ENCODE measurements at regions not wholly inside any gene's neighbourhood (a gene's known extent, or its start where the extent isn't known, plus 50 kb on each side); places are given as distances from the start of the nearest gene placed in this dataset.
A peak's percentile ranks its signal among the peaks of the same experiment; 100 is the strongest.

- DNase-seq = no peak
Measured at GRCh38 chr18:27750923-27751322, 426.0 kb downstream of the CDH2 start.

DNA sequence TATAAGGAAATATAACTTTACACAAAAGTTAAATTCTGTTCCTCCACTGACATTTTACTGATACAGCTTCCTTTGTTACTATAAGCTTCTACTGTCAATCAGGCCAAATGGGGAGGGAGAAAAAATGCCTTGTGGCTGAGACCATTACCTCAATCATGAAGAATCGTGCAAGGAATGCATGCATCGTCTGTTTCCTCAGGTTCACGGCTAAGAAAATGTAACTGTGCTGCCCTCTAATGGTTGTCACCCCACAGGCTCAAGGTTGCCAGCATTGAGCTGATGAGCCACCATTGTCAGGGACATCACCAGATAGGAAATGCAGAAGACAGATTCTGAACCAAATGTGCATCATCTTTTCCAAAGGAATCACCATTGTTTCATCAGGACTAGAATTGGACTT, 426.9 kb downstream of the CDH2 start:
- DNase-seq = no peak

- no peak for DNase-seq
Measured at GRCh38 chr18:27749194-27749593, 427.7 kb downstream of the CDH2 start.

DNA sequence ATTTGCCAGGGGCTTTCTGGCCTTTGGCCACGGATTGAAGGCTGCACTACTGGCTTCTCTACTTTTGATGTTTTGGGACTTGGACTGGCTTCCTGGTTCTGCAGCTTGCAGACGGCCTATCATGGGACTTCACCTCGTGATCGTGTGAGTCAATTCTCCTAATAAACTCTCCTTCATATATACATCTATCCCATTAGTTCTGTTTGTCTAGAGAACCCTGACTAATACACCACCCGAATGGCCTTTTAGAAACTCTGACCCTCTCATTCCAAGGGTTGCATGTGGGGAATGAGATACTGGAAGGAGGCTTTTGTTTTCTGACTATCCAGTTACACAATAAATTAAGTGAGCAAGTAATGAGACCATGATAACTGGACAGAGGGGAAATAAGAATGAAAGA, 430.7 kb downstream of the CDH2 start:
- DNase-seq = no peak

- no peak for DNase-seq
Measured at GRCh38 chr18:27735117-27735516, 441.8 kb downstream of the CDH2 start.

GRCh38 chr18:27731211-27731610, 445.7 kb downstream of the CDH2 start:
- DNase-seq = no peak

DNA sequence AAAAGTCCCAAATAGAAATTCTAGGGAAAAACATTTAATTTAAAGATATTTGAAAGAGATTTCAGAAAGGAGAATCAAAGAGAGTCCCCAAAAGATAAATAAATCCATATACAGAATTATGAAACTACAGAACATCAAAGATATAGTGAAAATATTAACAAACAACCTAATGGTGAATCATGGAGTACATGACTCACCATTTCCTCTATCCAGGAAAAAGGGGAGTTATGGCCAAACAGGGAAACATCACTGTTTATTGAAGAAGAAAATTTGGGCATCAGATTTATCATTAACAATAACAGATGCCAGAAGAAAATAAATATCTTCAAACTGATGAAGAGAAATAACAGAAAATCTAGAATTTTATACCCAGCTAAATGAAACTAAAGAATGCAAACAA, 448.3 kb downstream of the CDH2 start:
- no peak for DNase-seq

- no peak for DNase-seq
Measured at GRCh38 chr18:27724362-27724761, 452.6 kb downstream of the CDH2 start.

DNA sequence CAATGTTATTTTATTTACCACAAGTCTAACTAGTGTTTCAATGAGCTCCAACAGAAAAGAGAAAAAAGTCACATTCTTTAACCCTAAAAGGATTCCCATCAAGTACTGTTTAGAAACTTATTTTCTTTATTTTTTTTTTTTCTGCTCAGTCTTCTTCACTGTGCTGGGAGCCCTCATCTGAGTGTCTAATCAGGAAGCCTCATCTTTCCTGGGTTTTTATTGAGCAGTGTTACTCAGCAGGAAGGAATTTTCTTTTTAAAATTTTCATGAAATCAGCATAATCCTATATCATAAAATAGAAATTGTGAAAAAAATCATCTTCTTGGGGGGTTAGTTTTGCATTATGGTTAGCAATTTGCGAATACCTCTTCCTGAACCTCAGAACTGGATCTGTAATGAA, 453.8 kb downstream of the CDH2 start:
- no peak for DNase-seq

GRCh38 chr18:27719680-27720079, 457.2 kb downstream of the CDH2 start:
- DNase-seq = no peak

DNA sequence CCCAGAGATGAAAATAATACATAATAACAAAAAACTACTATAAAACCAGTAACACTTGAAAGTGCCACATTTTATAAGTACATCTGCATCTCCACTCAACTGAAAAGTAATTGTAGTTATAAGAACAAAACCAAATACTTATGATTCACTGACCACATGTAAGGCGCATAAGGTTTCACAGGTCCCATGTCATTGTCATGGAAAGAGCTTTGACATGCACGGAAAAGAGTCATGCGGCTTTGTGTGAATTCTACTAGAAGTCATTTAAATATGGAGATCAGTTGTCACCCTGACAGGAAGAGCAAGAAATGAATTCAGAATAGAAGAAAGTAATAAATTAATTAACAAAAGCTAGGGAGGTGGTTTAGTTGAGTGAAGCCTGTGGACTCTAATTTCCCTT, 459.1 kb downstream of the CDH2 start:
- DNase-seq = no peak

DNA sequence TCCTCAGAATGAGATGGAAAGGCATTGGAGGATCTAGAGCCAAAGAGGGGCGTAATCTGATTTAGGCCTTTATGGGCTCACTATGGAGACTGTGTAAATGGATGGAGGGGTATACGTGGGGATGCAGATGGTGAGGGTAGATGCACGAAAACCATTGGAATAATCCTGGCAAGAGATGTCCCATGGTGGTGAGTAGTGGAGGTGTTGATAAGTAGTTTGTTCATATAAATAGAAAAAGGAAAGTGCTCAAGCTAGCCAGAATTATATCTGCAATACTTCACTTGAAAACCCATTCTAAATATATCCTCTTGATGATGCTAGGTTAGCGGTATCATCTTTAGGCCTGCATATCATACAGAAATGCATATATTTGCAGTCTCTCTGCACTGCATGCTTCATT, 459.7 kb downstream of the CDH2 start:
- no peak for DNase-seq

DNA sequence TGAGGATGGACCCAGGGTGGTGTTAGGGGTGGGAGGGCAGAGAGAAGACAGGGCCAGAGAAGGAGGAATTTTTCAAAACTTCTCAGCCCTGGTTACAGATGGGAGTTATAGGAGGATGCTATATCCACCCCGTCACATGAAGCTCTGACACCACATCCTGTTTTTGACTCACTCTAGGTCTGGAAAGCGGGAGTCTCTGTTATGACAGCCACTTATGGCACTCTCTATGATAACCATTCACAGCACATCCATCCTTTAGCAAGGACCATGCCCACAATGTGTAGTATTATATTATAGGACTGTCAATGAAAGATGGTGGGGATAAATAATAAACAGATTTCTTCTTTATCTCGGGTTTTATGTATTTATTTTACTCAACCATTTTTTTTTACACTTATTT, 461.2 kb downstream of the CDH2 start:
- no peak for DNase-seq

- no peak for DNase-seq
Measured at GRCh38 chr18:27713738-27714095, 463.2 kb downstream of the CDH2 start.

DNA sequence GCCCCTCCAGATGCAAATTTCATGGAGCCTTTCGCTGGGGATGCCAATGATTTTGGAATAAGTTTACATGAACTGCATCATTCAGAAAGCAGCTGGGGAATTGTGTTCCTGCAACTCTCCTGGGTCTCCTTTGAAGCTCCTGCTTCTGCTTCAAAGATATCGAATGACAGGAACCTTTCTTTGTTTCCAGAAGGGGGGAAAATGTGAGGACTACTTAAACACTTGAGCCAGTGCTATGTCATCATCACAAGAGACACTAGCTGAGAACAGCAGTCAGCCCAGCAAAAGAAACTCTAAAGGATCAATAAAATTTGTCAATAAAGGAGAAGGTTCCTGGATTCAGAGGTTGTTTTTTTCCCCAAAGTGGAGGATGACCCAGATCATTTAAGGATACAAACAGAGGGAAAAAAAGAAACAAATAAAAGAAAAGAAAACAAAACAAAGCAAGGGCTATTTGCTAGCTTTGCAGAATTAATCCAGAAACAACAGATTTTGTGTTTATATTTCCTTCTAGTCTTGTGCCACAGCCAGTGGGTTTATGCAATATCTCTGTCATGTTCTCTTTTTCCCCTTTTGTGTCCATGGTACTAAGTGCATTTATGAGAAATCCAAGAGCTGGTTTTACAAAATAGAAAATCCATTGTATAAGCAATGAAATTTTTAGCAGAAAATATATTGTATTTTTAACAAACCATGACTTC, 463.7 kb downstream of the CDH2 start:
- peak; percentile 23 for DNase-seq

- peak; percentile 17 for DNase-seq
Measured at GRCh38 chr18:27712066-27712465, 464.9 kb downstream of the CDH2 start.

GRCh38 chr18:27711382-27711781, 465.5 kb downstream of the CDH2 start:
- DNase-seq = no peak

DNA sequence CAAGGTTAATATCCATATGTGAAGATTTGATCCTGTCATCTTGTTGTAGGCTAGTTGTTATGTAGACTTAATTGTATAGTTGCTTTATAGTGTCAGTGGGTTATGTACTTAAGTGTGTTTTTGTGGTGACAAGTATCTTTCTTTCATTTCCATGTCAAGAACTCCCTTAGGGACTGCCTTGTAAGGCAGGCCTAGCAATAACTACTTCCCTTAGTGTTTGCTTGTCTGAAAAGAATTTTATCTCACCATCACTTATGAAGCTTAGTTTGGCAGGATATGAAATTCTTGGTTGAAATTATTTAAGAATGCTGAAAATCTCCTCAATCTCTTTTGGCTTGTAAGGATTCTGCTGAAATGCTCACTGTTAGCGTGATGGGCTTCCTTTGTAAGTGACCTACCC, 467.6 kb downstream of the CDH2 start:
- no peak for DNase-seq

- DNase-seq = no peak
Measured at GRCh38 chr18:27707201-27707600, 469.7 kb downstream of the CDH2 start.

DNA sequence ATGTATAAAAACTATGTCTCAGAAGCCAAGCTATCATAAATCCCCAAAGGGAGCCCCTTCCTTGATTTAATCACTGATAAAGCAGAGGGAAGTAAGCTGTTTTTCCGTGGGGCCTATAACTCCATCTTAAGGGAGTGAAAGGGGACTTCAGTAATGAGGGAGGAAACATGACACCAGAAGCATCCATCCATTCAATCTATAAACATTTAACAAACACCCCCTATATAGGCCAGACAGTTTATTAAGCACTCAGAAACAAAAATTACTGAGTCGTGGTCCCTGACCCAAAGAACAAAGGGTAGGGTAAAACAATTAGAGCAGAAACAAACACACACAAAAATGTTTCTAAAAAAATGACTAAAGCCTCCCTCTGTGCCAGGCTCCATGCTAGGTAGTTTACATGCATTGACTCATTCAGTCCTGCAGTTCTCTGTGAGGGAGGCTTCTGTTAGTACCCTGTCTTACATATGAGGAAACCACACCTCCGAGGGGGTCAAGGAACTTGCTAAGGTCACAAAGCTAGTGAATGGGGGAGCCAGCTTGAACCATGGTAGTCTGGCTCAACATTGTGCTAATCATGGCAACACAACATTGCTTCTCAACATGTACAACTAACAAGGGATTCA, 472.1 kb downstream of the CDH2 start:
- no peak for DNase-seq

DNA sequence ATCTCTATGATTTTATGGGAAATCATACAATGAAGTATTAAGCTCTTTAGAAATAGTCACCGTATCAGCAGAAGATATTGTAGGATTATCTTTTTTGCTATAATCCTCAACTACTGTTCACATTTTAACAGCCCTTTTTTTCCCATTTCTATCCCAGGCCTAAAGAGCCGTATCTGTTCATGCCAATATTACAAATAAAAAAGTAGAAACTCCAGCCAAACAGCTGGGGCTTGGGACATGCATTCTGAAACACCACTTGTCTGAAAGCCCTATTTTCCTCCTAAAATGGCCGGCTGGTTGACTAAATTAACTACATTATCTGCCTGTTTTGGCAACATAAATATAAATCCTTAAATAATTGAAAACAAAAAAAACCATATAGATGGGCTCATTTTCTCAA, 477.8 kb downstream of the CDH2 start:
- no peak for DNase-seq

DNA sequence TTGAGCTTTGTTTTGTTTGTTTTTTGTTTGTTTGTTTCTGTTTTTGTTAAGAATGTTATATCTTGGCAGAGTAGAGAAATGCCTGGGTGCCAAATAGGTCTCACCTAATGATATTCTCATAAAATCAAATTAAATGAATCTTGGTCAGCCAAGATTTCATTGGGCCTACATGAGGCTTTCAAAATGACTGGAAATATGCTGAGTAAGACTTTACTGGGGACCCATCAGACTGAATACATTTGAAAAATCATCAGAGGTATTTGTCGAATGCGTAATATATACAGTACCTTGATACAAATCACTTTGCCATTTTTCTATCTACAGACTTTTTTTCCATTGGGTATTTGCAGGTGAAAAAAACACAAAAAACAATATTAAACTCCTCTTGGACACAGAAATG, 480.8 kb downstream of the CDH2 start:
- no peak for DNase-seq

- no peak for DNase-seq
Measured at GRCh38 chr18:27695503-27695902, 481.4 kb downstream of the CDH2 start.

DNA sequence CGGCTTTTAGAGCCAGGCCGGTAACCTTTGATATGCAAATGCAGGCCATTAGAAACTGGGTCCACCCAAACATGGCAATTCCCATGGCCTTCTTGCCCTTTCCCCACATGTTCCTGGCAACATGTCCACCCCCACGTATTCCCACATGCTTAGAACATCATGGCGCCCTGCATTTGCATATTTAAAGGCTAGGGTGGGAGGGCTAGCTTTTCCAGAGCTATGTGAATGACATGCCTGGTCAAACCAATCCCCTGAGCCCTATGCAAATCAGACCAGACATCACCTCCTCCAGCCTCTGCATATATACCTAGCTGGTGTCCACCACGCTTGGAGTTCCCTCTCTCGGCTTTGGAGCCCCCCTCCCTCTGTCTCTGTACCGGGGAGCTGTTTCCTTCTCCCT, 481.9 kb downstream of the CDH2 start:
- DNase-seq = no peak

GRCh38 chr18:27688581-27688980, 488.3 kb downstream of the CDH2 start:
- no peak for DNase-seq

Data from NCI-H524 treated with DMSO at 0.1 percent for 48 hours (cell line).